Colonic mucosa (tissue), 4 donors: ENCODE measurements at regions not wholly inside any gene's neighbourhood (a gene's known extent, or its start where the extent isn't known, plus 50 kb on each side); places are given as distances from the start of the nearest gene placed in this dataset.

ENCODE experiments used
- DNase-seq: peaks from one replicate; pipeline ENCODE4 v3.0.0-alpha.2; 2020
- H3K27ac ChIP-seq: fragments of 200-600 bp; one replicate; pipeline ENCODE4 v1.8.0; 2021
- H3K27me3 ChIP-seq: fragments of 200-600 bp; one replicate; pipeline ENCODE4 v1.8.0; 2021
- H3K36me3 ChIP-seq: fragments of 200-600 bp; one replicate; pipeline ENCODE4 v1.8.0; 2021
- H3K4me1 ChIP-seq: fragments of 200-600 bp; one replicate; pipeline ENCODE4 v1.8.0; 2021; ENCODE audit warnings: mild to moderate bottlenecking
- H3K4me3 ChIP-seq: fragments of 200-600 bp; one replicate; pipeline ENCODE4 v1.8.0; 2021
- H3K9ac ChIP-seq, 2 donors: one replicate each; pipeline ENCODE4 v1.7.0; 2013; ENCODE audit warnings: control low read depth in 2 of 2, low read depth in 2 of 2, low read length in 2 of 2
- H3K9me3 ChIP-seq: fragments of 200-600 bp; one replicate; pipeline ENCODE4 v1.8.0; 2021
- CTCF ChIP-seq: fragments of 200-600 bp; IDR thresholded peaks from one replicate; pipeline ENCODE4 v1.8.0; 2022; ENCODE audit warnings: antibody characterized with exemption, mild to moderate bottlenecking
- intact Hi-C: fragments of 100-400 bp; cut with DNase I; formaldehyde crosslinking; loops from one replicate; pipeline ENCODE4 v1.14.1; 2022
- donor health status: healthy.
- donor health status: DM: no; HTN: no; CAD: no.
- donor health status: DM: no; HTN: no; CAD: no.

GRCh38 chr2:181764095-181764963 lies 84.0 kb upstream of the NEUROD1 start:
- H3K27me3 ChIP-seq = no peaks in the 10 kb centered on the region
- no peak for DNase-seq
- H3K36me3 ChIP-seq = no peaks in the 10 kb centered on the region
- no peak overlapping the region for H3K27ac ChIP-seq
- intact Hi-C loops = no loop called here
- no peak overlapping the region for H3K4me3 ChIP-seq
- no peaks in the 10 kb centered on the region for H3K4me1 ChIP-seq
- H3K9ac ChIP-seq = no peak overlapping the region
- no peak for TF ChIP-seq CTCF
- no peaks in the 10 kb centered on the region for H3K9me3 ChIP-seq

GRCh38 chr2:181766129-181766528 lies 85.8 kb upstream of the NEUROD1 start:
- Histone ChIP-seq H3K36me3 (no peaks in the 10 kb centered on the region), H3K4me3 (no peak overlapping the region), H3K9me3 (no peaks in the 10 kb centered on the region), H3K27me3 (no peaks in the 10 kb centered on the region), H3K27ac (no peak overlapping the region), H3K9ac (no peak overlapping the region), H3K4me1 (no peaks in the 10 kb centered on the region)
- TF ChIP-seq CTCF = no peak
- intact Hi-C loops = no loop called here
- no peak for DNase-seq

DNA sequence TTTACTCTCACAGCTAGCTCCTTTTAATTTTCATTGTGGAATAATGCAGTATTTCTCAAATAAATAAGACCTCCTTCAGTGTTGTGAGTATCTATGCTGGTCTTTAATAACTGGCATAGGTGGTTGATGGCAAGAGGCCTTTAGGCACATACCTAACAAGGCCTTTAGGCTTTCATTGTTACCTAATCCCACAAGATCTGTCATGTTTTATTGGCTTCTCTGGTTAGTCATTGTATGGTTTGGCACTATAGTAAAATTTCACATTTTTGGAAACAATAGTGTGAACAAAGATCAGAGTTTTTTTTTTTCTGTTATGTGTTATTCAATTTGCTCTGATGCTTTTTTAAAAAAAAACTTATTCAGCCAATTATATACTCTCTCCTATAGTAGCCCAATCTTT lies 89.8 kb upstream of the NEUROD1 start:
- Histone ChIP-seq H3K9me3 (no peaks in the 10 kb centered on the region), H3K9ac (no peak overlapping the region), H3K27ac (no peak overlapping the region), H3K36me3 (no peaks in the 10 kb centered on the region), H3K4me1 (no peaks in the 10 kb centered on the region), H3K27me3 (no peaks in the 10 kb centered on the region), H3K4me3 (no peak overlapping the region)
- no peak for TF ChIP-seq CTCF
- intact Hi-C loops = no loop called here
- DNase-seq = no peak

DNA sequence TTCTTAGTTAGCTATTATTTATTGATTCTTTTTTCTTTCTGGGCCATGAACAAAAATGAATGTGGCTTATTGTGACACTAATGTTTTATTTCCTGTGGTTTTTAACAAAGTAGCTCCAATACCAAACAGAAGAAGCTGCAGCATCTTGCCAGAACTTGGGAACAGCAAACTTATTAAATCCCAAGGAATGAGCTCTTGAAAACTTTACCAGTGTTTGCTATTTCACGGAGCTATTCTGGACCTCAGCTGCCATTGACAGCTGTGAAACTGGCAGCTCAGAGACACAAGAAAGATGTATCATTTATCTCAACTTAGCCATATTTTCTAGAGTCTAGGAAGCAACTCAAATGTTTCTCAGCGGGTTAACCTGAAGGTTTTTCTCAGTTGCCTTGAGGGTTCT lies 91.0 kb upstream of the NEUROD1 start:
- Histone ChIP-seq H3K27me3 (no peaks in the 10 kb centered on the region), H3K4me1 (no peaks in the 10 kb centered on the region), H3K4me3 (no peak overlapping the region), H3K9ac (no peak overlapping the region), H3K27ac (no peak overlapping the region), H3K36me3 (no peaks in the 10 kb centered on the region), H3K9me3 (no peaks in the 10 kb centered on the region)
- no peak for TF ChIP-seq CTCF
- DNase-seq = no peak
- intact Hi-C loops = no loop called here

DNA sequence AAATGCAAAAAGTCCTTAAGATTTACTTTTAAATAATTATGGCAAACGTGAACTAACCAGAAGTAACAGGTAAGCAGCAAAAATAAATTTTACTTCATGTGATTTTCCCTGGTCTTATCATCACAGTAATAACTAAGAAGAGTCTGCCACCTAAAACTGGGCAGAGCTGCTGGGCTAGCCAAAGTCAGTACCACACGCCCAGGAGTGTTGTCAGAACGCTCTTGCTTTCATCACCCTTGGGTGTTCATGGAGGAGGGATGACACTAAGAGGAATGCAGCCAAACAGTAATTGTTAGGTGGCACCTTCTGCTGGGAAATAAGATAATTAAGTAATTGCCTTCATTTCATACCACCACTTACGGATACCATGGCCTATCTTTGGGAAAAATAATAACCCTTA lies 92.0 kb upstream of the NEUROD1 start:
- DNase-seq = no peak
- Histone ChIP-seq H3K4me3 (no peak overlapping the region), H3K9me3 (no peaks in the 10 kb centered on the region), H3K36me3 (no peaks in the 10 kb centered on the region), H3K27me3 (no peaks in the 10 kb centered on the region), H3K4me1 (no peaks in the 10 kb centered on the region), H3K9ac (no peak overlapping the region), H3K27ac (no peak overlapping the region)
- intact Hi-C loops = no loop called here
- no peak for TF ChIP-seq CTCF
